Activated naive CD4-positive, alpha-beta T cell treated with anti-CD3 and anti-CD28 coated beads, Interleukin-2, amount 50 U/mL, for 72 hours (primary cell): ENCODE measurements at regions not wholly inside any gene's neighbourhood (a gene's known extent, or its start where the extent isn't known, plus 50 kb on each side); places are given as distances from the start of the nearest gene placed in this dataset.

Source experiments
- ATAC-seq, 2 donors: fragments of 150-1000 bp; cut with Tn5 transposase; 2 replicates each; pipeline ENCODE4 v1.10.0; 2021; ENCODE audit warnings: mild to moderate bottlenecking in 2 of 2, moderate library complexity in 2 of 2
- DNase-seq, 2 donors: peaks; one replicate each; pipeline ENCODE4 v3.0.0; 2021 to 2022; ENCODE audit warnings: low spot score in 2 of 2
- H3K27ac Mint-ChIP-seq, 2 donors: one replicate each; pipeline ENCODE4 v1.8.0; 2022; ENCODE audit warnings: mild to moderate bottlenecking in 2 of 2, mixed read lengths in 2 of 2
- H3K36me3 Mint-ChIP-seq, 2 donors: one replicate each; pipeline ENCODE4 v1.8.0; 2022; ENCODE audit warnings: mixed read lengths in 2 of 2
- H3K9me3 Mint-ChIP-seq, 2 donors: one replicate each; pipeline ENCODE4 v1.8.0; 2022; ENCODE audit warnings: mixed read lengths in 2 of 2

DNA sequence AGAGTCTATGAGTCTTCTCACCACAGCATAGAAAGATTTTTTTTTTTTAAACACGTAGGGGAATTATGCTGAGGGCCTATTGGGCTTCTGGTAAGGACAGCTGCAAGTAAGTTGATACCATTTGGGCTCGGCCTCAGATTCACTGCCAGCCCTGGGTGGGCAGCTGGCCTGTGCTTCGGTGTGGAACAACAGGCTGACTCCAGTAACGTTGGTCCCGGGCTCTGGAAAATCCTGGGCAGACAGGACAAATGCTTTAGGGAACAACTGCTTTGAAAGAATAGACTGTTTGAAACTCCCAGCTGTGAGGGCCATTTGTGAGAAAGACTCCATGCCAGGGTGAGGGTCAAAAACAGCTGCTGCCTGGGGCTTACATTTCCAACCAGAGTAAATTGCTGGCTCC lies 366.5 kb downstream of the QKI start:
- ATAC-seq: no peak
- Mint-ChIP-seq H3K27ac (no peak overlapping the region), H3K36me3 (peaks cover 0 to 6% of the 10 kb centered on the region in 2 donors), H3K9me3 (peaks cover 0 to 5% of the 10 kb centered on the region in 2 donors)
- DNase-seq: no peak

DNA sequence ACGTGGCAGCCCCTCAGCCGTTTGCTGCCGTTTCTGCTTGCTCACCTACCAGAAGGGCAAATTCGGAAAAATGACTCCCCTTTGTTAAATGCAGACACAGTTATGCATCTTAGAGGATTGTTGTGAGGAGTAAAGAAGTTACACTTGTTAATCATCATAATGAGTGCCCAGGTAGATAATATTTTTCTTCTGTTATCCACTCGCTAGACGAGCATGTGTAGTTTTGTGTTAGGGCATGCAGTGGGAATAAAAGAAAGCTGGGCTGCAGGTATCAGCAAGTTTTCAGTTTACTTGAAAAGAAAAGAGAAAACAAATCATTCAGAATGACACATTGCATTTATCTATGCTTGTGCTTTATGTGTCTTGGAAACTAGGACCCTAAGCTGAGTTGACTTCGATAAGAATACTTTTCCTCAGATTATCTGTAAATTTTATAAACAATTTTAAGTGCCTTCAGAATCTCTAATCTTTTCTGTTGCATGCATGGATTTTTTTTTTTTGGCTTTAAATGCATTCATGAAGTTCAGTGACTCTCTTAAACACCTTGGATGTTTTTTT lies 365.3 kb downstream of the QKI start:
- ATAC-seq: no peak

DNA sequence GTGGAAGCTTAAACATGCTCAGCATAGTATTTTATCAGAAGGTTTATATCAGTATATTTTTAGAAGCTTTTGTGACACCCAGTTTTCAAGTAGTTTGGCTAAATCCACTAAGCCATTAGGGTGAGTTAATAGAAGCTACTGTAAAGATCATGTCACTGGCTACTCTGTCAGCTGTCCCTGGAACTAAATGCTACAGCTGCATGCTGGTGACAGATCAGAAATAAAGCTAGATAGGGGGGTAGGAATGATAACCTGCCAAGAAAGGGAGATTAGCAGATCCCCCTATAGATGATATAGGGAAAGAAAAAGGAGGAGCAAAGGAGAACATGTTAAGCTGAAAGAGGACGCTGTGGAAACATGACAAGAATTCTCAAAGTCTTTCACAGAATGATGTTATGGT lies 363.2 kb downstream of the QKI start:
- Mint-ChIP-seq H3K36me3 (peaks cover 0 to 3% of the 10 kb centered on the region in 2 donors), H3K9me3 (peaks cover 0 to 2% of the 10 kb centered on the region in 2 donors), H3K27ac (no peak overlapping the region)
- ATAC-seq: no peak
- no peak for DNase-seq

More for the DNA sequence above, 365.3 kb downstream of the QKI start:
- Mint-ChIP-seq H3K36me3 (peaks cover 0 to 6% of the 10 kb centered on the region in 2 donors), H3K9me3 (peaks cover 0 to 5% of the 10 kb centered on the region in 2 donors), H3K27ac (no peak overlapping the region)
- DNase-seq: no peak

DNA sequence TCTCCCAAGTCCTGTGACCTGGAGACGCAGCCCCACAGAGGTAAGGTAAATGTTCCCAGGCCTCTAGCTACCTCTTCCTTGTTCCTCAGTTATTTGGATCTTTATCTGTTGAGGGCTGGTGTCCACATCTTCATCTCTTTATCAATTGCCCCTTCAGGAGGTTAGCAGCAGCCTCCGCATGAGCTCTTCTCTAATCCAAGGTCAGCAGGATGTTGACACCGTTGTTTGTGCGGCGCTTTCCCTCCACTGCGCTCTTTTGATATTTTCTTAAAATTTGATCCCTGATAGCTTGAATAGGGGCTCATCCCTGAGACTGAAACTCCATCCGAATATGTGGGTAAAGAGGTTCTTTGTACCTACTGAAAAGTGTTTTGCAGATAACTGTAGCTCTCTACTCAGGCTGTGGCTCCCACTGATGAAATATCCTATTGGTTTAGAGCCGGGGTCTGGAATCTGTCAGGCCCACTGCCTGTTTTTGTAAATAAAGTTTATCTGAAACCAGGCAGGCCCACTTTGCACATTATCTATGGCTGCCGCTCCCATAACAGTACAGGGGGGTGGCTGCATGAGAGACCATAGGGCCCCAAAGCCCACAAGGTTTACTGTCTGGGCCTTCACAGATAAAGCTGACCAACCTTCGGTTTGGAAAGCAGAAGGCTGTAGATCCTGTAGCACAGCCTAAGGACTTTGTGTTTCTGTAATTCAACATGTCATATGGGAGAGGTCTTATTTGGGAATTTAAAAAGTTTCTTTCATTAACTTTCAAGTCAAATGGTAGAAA lies 362.6 kb downstream of the QKI start:
- DNase-seq (no peak), ATAC-seq (no peak)
- Mint-ChIP-seq H3K9me3 (no peaks in the 10 kb centered on the region), H3K27ac (no peak overlapping the region), H3K36me3 (no peaks in the 10 kb centered on the region)

DNA sequence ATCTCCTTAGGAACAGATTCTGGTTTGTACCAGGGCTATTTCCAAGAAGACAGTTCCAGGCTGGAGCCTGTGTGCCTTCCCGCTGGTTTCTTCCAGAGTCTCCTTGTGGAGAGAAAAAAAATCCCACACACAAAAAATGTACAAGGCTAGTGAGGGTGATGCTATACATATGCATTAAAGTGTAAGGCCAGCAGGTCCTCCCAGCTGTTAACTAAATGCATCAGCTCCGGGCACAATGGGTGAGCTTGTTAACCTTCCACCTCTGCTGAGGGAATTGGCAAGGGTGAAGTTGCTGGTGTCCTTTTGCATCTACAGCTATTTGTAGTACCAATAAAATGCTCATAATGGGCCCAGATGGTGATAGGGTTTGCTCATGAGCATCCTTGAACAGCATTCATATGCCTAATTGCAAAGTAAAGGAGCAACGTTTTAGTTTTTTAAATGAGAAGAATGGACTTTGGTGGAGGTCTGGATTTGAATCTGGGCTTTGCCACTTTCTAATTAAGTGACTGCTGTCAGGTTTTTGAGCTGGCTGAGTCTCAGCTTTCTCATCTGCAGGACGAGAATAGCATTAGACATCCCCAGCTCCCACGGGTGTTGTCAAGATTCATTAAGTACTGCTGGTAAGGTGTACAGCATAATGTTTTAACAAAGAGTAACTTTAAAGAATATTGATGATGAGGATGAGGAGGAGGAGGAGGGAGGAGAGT lies 361.8 kb downstream of the QKI start:
- no peaks in the 10 kb centered on the region for H3K9me3 Mint-ChIP-seq
- ATAC-seq (no peak), DNase-seq (no peak)
- no peak overlapping the region for H3K27ac Mint-ChIP-seq
- H3K36me3 Mint-ChIP-seq: no peaks in the 10 kb centered on the region

DNA sequence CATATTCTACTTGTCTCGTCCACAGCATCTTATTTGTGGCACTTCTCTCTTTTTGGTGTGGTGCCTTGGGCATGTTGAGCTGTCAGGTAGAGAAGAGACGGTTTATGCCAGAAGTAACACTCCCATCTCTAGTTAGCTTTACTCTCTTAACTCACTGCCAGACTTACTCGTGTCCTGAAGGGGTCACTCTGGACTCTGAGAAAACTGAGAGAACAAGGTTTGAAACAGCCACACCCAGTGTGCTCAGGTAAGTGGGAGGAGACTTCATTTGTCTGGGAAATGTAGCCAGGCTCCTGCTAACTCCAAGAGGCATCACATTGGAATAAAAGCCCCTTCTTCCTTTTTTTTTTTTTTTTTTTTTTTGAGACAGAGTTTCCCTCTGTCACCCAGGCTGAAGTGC lies 360.8 kb downstream of the QKI start:
- DNase-seq: no peak
- no peaks in the 10 kb centered on the region for H3K36me3 Mint-ChIP-seq
- H3K9me3 Mint-ChIP-seq: no peaks in the 10 kb centered on the region
- H3K27ac Mint-ChIP-seq: no peak overlapping the region
- no peak for ATAC-seq

DNA sequence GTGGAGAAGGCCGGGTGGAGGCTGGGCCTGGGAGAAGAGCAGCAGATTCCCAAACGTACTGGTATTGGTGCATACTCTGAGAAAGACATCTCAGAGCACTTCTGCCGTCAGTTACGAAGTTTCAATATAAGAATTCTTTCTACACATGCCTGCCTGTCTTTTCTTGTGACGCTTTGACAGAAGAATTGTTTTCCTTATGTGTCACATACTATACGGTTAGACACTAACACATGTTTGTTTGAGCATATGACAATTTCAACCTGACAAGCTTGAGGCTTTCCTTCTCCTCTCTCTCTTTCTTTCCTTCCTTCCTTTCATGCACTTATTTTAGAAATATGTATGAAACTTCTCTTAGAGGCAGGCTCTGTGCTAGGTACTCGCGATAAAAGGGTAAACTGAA lies 360.0 kb downstream of the QKI start:
- DNase-seq (no peak), ATAC-seq (no peak)
- no peaks in the 10 kb centered on the region for H3K9me3 Mint-ChIP-seq
- no peaks in the 10 kb centered on the region for H3K36me3 Mint-ChIP-seq
- H3K27ac Mint-ChIP-seq: no peak overlapping the region

DNA sequence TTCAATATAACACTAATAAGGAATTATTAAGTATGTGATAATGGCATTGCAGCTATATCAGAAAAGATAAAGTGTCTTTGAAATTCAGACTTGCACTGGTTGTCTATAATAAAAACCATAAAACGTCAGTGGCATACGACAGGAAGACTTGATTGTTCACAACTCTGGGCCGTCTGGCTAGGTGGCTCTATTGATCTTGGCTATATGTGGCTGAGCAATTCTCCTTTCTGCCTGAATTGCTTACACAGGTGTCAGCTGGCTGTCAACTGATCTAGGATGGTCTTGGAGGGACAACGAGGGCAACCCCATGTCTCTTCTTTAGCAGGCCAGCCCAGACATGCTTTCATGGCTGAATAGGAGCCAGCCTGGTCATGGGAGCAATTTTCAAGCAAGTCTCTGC lies 359.1 kb downstream of the QKI start:
- H3K36me3 Mint-ChIP-seq: no peaks in the 10 kb centered on the region
- ATAC-seq (no peak), DNase-seq (no peak)
- no peak overlapping the region for H3K27ac Mint-ChIP-seq
- peaks cover 0 to 3% of the 10 kb centered on the region in 2 donors for H3K9me3 Mint-ChIP-seq

DNA sequence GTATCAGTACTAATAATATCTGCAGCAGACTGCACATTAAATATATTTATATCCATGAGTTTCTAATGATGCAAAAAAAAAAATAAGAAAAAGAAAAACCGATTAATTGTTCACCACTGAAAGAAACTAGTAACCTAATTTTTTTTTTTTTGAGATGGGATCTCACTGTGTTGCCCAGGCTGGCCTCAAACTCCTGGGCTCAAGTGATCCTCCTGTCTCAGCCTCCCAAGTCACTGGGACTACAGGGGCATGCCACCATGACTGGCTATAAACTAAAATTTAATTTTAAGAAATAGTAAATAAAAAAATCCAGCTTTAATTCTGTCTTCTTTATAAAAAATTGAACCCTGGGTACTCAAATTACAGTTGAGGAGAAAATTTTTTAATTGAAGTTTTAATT lies 358.2 kb downstream of the QKI start:
- no peaks in the 10 kb centered on the region for H3K36me3 Mint-ChIP-seq
- DNase-seq: no peak
- no peak for ATAC-seq
- H3K9me3 Mint-ChIP-seq: peaks cover 0 to 3% of the 10 kb centered on the region in 2 donors
- no peak overlapping the region for H3K27ac Mint-ChIP-seq

DNA sequence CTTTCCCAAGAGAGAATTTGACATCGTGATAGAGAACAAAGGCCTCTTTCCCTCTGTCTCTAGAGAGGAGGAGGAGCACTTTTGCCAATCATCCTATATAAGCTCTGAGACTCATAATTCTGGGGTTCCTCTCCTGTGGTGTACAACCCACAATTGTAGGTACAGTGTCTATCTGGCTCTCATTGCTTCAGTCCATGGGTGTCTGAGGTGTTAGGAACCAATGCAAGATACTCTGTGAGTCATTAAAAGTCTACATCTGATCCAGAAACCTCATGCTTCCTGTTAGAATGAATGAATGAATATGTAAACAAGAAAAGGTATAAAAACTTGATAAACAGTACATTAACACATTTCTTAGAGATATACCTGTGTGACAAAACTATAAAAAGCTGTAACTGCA lies 356.7 kb downstream of the QKI start:
- H3K9me3 Mint-ChIP-seq: peaks cover 0 to 3% of the 10 kb centered on the region in 2 donors
- H3K27ac Mint-ChIP-seq: no peak overlapping the region
- ATAC-seq (no peak), DNase-seq (no peak)
- H3K36me3 Mint-ChIP-seq: no peaks in the 10 kb centered on the region

DNA sequence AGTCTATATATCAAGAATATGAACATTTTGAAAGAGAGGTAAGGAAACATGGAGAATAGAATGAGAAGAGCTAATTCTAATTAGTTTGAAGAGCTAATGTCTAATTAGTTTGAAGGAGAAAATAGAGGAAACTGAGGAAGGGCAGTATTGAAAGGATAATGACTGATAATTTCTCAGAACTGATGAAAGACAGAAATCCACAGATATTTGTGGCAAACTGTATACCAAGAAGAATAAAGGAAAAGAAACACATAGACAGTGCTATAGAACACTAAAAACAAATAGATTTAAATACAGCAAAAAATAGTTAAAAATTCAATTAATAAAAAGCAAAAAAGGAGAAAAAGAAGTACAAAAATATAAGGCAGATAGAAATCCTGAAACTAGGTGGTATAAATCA lies 354.4 kb downstream of the QKI start:
- peaks cover 0 to 3% of the 10 kb centered on the region in 2 donors for H3K9me3 Mint-ChIP-seq
- no peak overlapping the region for H3K27ac Mint-ChIP-seq
- no peak for DNase-seq
- ATAC-seq: no peak
- H3K36me3 Mint-ChIP-seq: no peaks in the 10 kb centered on the region

DNA sequence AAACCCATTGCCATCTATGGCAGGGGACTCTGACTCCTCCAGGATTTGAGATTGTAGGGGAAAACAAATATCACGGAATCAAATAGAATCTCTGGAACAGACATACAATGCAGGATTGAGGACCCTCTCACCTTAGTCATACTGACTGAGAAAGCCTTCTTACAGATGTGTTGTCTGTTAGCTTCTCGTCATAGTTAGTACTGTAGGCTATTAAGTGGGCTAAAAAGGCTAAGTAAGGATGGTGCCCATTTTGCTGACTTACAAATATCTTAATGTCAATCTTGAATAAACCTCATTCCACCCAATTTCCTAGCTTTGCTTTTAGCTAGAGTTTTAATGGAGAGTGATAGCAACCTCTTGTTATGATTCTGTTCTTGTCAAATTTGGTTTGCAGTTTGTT lies 352.4 kb downstream of the QKI start:
- ATAC-seq (no peak), DNase-seq (no peak)
- H3K36me3 Mint-ChIP-seq: no peaks in the 10 kb centered on the region
- H3K9me3 Mint-ChIP-seq: peaks cover 0 to 3% of the 10 kb centered on the region in 2 donors
- H3K27ac Mint-ChIP-seq: no peak overlapping the region

DNA sequence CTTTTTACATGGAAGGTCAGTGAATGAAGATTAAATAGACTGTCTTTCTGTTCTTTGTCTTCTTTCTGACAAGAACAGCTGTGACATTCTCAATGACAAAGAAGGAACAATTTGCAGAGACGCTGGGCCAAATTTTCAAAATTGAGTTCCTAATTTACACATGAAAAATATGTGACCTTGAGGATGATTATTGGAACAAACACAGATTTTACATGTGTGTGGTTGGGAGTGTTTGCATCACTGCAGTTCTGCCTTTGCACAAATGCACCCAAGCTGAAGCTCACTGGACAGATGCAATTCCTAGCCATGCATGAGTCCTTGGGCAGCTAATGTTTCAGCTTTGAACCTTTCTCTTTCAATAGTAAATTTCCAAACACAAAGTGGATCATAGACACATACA lies 350.8 kb downstream of the QKI start:
- DNase-seq (no peak), ATAC-seq (no peak)
- Mint-ChIP-seq H3K9me3 (peaks cover 0 to 3% of the 10 kb centered on the region in 2 donors), H3K36me3 (no peaks in the 10 kb centered on the region), H3K27ac (no peak overlapping the region)

DNA sequence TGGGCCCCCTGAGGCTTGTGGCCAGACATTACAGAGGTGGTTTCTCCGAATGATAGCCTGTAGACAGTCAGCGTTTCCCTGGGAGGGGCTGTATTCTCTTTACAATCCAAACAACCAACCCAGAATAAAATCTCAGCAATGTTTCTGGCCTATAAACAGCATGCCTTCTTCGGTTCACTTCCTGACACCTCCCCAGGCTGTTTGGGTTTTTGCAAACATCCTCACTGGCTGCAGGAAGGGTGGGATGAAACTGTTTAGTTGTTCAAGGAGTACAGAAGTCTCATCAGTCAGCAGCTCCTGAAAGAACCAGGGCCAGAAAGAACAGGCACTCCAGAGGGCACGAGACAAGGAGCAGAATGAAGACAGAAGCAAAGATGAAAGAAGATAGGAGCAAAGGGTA lies 350.0 kb downstream of the QKI start:
- no peak for DNase-seq
- Mint-ChIP-seq H3K9me3 (peaks cover 0 to 3% of the 10 kb centered on the region in 2 donors), H3K36me3 (no peaks in the 10 kb centered on the region), H3K27ac (no peak overlapping the region)
- no peak for ATAC-seq

DNA sequence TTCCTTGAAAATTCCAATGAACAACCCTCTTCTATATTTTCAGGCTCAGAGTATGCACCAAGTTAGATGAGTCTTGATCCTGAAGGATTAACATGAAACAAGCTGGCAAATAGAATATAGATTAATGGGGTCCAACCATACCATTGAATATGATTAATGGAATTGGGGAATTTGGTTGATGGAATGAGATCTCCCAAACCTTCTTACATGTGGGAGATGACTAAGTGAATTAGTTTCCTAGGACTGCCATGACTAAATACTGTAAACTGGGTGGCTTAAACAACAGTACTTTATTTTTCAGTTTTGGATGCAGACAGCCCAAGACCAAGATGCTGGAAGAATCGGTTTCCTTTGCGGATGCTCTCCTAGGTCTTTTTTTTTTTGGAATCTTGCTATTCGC lies 347.0 kb downstream of the QKI start:
- ATAC-seq: no peak
- Mint-ChIP-seq H3K36me3 (no peaks in the 10 kb centered on the region), H3K27ac (no peak overlapping the region), H3K9me3 (peaks cover 0 to 4% of the 10 kb centered on the region in 2 donors)
- no peak for DNase-seq

DNA sequence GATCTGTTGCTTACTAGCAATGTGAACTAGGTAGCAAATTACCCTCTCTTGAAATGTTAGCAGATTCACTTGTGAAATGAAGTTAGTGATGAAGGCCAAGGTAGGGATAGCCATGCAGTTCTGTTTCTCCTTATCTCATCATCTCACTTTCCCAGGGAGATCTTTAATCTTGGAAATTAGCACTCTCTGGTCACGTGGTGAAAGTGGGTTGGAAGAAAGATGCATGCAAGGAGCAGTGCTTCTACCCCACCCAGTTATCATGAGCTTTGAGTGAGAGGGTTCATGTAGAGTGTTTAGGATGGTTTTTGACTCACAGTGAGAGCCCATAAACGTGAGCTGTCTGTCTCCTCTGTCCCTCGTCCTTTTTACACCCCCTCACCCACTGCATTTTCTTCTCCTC lies 346.3 kb downstream of the QKI start:
- peaks cover 0 to 4% of the 10 kb centered on the region in 2 donors for H3K9me3 Mint-ChIP-seq
- H3K36me3 Mint-ChIP-seq: no peaks in the 10 kb centered on the region
- ATAC-seq (no peak), DNase-seq (no peak)
- no peak overlapping the region for H3K27ac Mint-ChIP-seq

DNA sequence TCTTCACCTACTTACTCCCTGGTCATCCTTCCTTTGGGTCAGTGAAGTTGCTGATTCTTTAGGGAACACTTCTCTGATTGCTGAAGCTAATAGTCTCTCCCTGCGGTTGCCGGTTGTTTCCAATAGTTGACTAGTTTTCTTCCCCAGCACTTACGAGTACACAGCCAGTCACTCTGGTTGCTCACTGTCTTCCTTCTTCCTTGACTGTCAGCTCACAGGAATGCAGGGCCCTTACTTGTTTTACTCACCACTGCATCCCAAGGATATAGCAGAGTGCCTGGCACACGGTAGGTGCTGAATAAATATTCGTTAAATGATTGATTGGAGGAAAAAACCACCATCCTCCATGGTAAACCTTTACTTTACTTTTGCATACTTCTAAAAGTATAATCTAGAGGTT lies 345.0 kb downstream of the QKI start:
- H3K27ac Mint-ChIP-seq: no peak overlapping the region

DNA sequence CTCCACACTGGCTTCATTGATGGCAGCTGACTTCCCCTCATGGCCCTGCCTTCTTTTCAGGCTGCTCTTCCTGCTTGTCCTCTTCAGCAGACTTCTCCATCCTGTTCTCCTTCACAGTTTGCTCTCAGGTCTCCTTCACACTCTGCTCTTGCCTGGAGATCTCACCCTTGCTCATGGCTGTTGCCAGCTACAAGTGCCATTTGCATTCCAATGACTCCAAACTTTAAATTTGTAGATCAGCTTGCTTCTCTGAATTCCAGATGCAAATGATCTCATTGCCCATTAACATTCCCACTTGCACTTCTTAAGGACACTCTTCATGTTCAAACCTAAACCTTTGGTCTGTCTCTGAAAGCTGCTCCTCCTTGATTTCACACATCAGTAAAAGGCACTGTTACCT lies 343.0 kb downstream of the QKI start:
- Mint-ChIP-seq H3K36me3 (peaks cover 2 to 7% of the 10 kb centered on the region in 2 donors), H3K9me3 (peaks cover 7 to 13% of the 10 kb centered on the region in 2 donors), H3K27ac (no peak overlapping the region)
- no peak for ATAC-seq
- no peak for DNase-seq

More for the DNA sequence above, 345.0 kb downstream of the QKI start:
- peaks cover 5 to 10% of the 10 kb centered on the region in 2 donors for H3K9me3 Mint-ChIP-seq
- ATAC-seq (no peak), DNase-seq (no peak)
- H3K36me3 Mint-ChIP-seq: peaks cover 0 to 5% of the 10 kb centered on the region in 2 donors
